ENCODE measurements at regions not wholly inside any gene's neighbourhood (a gene's known extent, or its start where the extent isn't known, plus 50 kb on each side); places are given as distances from the start of the nearest gene placed in this dataset.

DNA sequence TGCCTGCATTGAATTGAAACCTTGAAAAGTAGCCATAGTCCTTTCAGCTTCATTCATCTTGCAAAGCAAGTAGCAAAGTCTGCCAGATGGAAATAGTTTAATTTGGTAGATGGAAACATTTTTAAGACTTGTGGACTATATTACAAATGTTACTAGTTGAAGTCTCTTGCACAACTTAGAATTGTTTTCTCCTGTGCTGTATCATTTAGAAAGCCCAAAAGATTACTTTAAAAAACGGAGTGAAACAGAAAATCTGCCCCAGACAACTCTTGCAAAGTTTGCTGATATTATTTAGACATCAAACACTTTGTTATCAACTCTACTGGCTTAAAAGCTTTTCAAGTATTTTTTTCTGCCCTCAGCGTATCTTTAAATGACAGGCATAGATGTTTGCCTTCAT lies 335.0 kb downstream of the RPRM start:
- TF ChIP-seq, protein P1, sequence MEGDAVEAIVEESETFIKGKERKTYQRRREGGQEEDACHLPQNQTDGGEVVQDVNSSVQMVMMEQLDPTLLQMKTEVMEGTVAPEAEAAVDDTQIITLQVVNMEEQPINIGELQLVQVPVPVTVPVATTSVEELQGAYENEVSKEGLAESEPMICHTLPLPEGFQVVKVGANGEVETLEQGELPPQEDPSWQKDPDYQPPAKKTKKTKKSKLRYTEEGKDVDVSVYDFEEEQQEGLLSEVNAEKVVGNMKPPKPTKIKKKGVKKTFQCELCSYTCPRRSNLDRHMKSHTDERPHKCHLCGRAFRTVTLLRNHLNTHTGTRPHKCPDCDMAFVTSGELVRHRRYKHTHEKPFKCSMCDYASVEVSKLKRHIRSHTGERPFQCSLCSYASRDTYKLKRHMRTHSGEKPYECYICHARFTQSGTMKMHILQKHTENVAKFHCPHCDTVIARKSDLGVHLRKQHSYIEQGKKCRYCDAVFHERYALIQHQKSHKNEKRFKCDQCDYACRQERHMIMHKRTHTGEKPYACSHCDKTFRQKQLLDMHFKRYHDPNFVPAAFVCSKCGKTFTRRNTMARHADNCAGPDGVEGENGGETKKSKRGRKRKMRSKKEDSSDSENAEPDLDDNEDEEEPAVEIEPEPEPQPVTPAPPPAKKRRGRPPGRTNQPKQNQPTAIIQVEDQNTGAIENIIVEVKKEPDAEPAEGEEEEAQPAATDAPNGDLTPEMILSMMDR (IDR thresholded peaks at IDR 0.05), result no peak
- TF ChIP-seq POLR2A (IDR thresholded peaks at IDR 0.05), result no peak

All from Peyer's patch (tissue), 4 donors.